GM21576 (cell line): ENCODE measurements at regions not wholly inside any gene's neighbourhood (a gene's known extent, or its start where the extent isn't known, plus 50 kb on each side); places are given as distances from the start of the nearest gene placed in this dataset.
A peak's percentile ranks its signal among the peaks of the same experiment; 100 is the strongest.
"Not testable (repeated sequence)": the region's sequence is repeated elsewhere in the genome, so short reads cannot be mapped to it uniquely, and the experiment has no call there.

Source experiments
- ATAC-seq: cut with Tn5 transposase; IDR thresholded peaks from one replicate; pipeline ENCODE4 v1.9.1; 2021; ENCODE audit warnings: mild to moderate bottlenecking, moderate library complexity; ENCODE audit not compliant: unreplicated experiment

DNA sequence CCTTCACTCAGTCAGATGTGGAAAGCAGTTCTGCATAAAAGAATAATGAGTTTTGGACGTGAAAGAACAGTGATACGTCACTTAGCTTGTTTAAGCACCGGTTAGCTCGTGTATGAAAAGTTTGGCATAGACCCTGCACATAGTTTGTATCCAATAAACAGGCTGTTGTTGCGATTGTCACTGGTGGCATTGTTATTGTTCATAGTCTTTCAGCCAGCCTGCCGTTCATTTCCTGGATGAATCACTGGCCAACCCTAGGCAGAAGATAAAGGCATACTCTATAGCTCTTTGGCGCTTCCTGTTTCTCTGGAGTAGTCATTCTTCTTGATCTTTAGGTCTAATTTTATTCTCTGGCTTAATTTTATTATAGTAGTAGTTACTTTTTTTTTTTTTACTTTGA, 57.8 kb upstream of the ANKRD30A start:
- no peak for ATAC-seq

DNA sequence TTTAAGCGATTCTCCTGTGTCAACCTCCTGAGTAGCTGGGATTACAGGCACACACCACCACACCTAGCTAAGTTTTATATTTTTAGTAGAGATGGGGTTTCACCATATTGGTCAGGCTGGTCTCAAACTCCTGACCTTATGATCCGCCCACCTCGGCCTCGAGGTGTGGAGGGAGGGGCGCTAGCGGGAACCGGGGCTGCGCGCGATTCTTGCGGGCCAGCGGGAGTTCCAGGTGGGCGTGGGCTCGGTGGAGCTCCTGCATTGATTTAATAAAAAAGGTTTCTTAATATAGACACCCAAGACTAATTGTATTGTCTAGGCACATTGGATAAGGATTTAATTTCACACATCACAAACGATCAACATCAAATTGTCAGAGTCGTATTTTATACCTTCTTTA, 63.1 kb upstream of the ANKRD30A start:
- ATAC-seq, result not testable (repeated sequence)

DNA sequence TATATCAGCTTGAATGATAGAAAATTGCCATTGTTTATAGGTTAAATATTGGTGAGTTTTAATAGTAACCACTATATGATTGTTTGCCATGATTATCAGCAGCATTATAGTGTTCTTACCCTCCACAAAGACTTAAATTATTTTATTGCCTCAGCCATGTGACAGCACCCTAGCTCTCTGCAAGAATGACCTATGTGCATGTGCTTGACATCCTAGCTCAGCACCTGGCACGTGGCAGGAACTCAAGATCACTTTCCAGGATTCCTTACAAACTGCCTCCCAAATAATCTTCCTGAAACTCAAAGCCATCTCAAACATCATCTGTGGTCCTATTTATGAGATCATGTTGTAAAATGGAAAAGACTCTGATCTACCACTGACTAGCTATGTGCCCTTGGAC, 68.1 kb upstream of the ANKRD30A start:
- no peak for ATAC-seq

DNA sequence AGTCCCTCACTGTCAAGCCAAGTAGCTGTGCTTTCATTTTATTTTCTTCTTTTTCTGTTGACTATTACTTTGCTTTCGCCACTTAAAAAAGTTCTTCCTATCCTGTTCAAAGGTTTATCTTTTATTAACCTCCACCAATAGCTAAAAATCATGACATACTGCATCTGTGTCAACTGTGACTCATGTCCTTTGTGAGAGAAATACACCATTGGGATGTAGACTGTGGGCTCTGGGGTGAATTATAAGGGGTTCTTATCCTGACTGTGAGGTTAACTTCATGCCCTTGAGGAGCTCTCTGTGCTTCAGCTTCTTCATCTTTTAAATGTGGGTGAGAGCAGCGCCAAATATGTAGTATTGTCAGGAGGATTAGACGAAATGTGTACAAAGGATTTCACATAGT, 71.9 kb upstream of the ANKRD30A start:
- no peak for ATAC-seq

DNA sequence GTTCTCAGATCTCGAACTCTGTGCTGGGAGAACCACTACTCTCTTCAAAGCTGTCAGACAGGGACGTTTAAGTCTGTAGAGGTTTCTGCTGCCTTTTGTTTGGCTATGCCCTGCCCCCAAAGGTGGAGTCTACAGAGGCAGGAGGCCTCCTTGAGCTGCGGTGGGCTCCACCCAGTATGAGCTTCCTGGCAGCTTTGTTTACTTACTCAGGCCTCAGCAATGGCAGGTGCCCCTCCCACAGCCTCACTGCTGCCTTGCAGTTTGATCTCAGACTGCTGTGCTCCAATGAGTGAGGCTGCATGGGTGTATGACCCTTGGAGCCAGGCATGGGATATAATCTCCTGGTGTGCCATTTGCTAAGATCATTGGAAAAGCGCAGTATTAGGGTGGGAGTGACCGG, 75.4 kb upstream of the ANKRD30A start:
- ATAC-seq, result not testable (repeated sequence)

DNA sequence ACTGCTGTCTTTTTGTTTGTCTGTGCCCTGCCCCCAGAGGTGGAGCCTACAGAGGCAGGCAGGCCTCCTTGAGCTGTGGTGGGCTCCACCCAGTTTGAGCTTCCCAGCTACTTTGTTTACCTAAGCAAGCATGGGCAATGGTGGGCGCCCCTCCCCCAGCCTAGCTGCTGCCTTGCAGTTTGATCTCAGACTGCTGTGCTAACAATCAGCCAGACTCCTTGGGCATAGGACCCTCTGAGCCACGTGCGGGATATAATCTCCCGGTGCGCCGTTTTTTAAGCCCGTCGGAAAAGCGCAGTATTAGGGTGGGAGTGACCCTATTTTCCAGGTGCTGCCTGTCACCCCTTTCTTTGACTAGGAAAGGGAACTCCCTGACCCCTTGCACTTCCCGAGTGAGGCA, 81.1 kb upstream of the ANKRD30A start:
- not testable (repeated sequence) for ATAC-seq

DNA sequence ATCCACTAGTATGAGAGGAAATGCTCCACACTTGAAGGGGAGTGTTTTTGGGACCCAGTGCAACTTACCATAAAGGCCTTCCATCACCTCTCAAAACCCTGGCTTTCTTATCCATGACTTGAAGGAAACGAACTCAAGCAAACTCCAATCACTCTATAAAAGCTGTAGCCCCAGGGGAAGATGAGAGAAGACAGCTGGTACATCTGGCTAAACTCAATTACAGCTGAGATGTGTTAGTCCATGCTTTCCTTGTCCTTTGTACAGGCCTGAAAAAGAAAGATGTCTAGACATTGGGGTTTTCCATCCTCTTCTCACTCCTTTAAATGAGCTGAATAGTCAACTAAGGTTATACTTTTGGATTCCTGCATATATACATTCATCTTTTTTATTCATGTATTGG, 89.5 kb upstream of the ANKRD30A start:
- no peak for ATAC-seq

DNA sequence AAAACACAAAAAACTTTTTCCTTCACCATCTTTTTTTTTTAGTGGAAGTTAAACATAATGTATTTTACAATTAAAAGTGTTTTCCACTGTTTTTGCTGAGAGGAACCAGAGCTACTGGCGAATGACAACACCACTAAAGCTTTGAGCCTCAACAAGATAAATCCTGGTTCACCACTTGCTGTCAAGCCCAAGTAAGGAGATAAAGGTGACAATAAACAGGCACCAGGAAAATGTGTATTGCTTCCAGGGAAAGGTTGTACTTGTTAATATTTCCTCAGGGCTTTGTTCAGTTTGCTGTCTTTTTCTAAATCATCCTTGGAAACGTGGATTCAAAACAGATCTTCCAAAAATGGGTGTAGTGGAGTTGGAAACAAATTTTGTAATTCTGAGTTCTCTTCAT, 109.9 kb upstream of the ANKRD30A start:
- ATAC-seq, result no peak

DNA sequence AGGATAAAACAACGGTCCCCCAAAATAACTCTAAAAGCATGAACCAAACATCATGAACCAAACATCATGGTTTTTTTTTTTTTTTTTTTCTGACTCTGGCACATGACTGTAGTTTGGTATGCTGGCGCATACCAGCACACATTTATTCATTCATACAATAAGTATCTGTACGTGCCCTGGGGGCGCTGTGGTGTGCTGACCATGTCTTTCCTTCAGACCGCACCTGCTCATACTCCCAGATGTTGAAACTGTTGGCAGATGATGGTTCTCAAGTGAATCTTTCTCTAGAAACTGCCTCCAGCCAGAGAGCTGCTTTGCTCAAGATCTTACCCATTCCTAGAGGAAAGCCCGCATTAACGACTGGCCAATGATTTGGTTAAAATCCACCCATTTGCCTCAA, 114.7 kb upstream of the ANKRD30A start:
- ATAC-seq, result no peak

DNA sequence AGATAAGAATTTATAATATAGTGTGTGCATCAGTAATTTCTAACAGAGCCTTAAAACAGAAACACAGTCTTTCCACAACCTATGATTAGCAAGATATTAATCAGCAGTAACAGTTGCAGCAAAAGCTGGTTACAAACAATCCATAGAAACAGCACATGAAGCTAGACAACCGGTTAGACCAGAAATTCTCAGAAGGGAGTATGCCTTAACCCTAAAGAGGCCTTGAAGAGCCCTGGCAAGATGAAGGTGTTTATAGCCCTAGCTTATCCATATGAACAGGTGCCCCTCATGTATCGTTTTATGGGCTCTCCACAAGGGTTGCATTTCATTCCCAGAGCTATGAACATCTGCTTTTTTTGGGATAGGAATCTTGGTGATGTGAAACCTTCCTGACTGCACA, 117.1 kb upstream of the ANKRD30A start:
- not testable (repeated sequence) for ATAC-seq

DNA sequence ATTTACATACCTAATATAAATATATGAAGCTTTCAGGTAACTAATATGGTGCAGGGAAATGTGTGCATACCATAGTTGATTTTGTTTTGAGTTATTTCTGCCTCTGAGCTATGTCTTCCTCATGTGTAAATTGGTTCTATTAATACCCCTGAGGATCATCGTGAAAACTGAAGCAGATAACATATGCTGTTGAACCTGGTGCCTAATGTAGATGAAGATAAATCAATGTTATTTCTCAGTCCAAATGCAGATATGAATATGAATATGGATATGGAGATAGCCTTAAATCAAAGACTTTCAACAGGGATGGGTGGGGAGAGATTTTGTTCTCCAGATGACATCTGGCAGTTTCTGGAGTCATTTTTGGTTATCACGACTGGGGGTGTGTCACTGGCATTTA, 122.3 kb upstream of the ANKRD30A start:
- no peak for ATAC-seq

DNA sequence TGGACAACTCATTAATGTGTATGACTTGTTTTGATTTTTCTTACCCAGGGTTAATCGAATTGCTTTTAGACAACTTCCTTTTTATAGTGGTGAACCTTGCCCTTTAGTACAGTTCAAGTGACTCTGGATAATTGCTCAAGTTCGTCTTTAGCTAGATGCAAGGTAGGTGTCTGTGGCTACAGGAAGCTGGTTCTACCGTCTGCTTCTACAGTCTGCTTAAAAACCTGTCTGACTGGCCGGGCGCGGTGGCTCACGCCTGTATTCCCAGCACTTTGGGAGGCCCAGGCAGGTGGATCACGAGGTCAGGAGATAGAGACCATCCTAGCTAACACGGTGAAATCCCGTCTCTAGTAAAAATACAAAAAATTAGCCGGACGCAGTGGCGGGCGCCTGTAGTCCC, 129.6 kb upstream of the ANKRD30A start:
- not testable (repeated sequence) for ATAC-seq

DNA sequence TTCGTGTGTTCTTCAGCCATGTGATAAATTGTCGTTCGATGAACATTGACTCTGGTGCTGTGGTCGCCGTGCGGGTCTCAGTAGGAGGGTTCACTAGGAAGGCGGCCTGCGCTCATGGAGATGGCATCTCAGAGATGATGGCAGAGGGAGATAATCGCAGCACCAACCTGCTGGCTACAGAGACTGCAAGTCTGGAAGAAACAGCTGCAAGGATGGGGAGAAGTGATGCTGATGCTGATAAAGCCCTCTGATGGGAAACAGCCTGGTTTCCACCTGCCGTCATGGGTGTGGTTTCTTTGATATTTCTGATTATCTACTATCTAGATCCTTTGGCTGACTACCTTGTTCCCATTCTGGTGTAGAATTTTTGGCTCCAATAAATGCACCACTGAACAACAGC, 130.5 kb upstream of the ANKRD30A start:
- ATAC-seq, result no peak

DNA sequence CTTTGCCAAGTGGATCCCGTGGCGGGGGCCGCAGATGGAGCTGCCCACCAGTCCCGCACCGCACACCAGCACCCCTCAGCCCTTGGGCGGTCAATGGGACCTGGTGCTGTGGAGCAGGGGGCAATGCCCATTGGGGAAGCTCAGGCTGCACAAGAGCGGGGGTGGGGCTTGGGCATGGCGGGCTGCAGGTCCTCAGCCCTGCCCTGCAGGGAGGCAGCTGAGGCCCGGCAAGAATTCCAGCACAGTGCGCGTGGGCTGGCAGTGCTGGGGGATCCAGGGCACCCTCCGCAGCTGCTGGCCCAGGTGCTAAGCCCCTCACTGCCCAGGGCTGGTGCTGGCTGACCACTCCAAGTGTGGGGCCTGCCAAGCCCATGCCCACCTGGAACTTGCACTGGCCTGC, 136.2 kb upstream of the ANKRD30A start:
- no peak for ATAC-seq

DNA sequence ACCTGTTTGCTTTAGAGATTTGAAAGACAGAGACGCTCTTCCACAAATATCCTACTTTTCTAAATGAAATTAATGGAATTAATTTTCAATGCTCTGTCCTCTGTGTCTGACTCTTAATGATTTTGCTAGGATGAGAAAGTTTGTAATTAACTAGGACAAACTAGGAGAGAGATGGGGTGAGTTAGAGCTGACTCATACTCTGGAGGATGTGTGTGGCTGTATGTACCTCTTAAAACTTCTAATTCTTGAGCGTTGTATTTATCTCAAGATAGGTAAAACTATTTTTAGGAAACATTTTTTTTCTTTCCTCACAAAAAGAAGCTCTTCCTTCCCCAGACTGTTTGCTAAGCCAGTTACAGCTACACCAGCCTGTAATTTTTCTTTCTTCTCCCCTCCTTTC, 178.8 kb upstream of the ANKRD30A start:
- ATAC-seq, result no peak

DNA sequence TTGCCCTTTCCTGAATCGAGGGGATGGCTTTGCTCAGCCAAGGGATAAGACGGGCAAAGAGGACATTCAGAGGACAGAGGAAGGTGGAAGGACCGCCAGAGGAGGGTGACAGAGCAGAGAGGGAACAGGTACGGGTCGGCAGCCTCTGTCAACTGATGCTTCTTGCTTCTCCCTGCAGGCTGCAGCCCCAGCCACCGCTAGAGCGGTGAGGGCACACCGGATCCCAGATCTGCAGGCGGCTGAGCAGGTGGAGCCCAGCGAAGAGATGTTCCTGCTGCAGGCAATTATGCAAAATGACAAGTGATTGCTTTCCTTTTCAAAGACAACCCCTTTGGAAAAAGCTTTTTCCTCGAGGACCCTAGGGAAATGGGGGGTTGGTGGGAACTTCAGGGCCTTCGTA, 181.9 kb upstream of the ANKRD30A start:
- ATAC-seq, result no peak

DNA sequence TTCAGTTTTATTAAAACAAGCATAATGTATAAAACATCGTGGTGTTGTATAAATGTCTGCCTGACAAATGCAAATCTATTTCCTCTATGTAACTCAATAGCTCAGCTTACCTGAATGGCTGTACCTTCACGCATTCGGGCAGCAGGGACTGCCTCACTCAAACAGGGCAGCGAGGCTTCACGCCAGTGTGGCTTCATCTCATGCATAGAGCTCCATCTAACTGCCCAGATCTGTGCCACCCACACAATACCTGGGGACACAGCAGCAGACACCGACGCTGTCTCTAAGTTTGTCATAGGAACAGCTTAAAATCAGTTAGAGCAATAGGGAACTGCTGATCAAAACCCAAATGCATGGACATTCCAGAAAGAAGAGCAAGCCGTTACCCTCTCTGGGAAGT, 182.8 kb upstream of the ANKRD30A start:
- no peak for ATAC-seq

DNA sequence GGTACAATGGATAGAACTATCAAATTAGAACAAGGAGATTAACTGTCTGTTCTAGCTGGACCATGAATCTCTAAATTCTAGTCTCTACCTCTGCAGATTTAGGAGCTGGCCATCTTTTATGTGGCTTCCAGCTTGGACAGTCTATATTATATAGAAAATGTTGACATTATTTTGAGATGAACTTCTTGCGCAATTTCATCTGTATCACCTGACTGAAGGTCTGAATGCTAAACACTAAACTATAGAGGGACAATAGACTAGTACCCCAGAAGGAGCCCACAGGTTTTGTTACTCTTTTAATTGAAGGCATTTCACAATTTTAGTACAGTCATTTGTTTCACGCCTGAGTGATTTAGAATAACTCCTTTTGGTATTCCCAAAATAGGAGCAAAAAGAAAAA, 222.4 kb upstream of the ANKRD30A start:
- ATAC-seq, result no peak

DNA sequence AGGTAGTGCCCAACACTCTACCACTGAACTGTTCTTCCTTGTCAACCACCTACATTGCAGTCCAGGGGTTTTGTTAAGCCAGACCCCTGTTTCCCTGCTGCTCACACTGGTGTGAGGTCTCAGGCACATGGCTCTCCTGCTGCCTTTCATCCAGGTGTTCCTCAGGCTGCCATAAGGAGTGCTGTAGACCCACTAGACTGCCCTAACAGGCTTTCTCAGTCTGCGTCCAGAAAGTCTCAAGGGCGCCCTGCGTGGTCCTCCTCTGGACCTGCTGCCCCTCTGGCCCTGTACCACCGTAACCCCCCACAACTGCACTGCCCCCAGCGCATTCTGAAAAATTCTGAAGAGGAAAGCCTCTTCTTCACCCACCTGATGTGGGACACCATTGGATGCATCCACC, 225.7 kb upstream of the ANKRD30A start:
- no peak for ATAC-seq

DNA sequence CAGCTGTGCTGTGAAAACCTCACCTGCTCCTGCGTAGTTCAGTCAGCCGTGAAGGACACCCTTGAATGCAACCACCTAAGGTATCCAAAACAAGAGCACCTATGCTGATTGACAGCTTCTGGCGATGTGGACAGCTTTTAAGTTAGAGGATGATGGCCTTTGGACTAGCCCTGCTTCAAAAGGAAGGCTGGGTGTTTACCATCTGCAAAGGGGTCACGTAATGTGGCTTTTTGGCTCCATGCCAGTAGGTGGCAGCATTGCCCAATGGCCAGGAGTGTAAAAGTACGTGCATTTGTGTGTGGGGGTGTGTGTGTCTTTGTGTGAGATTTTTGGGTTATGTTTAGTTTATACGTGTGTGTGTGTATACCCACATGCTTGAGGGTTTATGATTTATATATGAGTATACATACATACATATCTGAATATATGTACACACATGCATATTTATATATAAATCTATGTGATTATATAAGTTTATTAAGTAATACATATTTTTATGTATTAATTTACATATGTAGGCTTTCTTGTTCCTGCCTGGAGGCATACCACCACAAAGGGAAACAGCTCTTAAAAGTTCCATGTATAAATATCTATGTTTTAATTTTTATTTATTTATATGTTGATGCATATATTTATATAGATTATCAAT, 236.3 kb upstream of the ANKRD30A start:
- ATAC-seq, result peak; percentile 78

DNA sequence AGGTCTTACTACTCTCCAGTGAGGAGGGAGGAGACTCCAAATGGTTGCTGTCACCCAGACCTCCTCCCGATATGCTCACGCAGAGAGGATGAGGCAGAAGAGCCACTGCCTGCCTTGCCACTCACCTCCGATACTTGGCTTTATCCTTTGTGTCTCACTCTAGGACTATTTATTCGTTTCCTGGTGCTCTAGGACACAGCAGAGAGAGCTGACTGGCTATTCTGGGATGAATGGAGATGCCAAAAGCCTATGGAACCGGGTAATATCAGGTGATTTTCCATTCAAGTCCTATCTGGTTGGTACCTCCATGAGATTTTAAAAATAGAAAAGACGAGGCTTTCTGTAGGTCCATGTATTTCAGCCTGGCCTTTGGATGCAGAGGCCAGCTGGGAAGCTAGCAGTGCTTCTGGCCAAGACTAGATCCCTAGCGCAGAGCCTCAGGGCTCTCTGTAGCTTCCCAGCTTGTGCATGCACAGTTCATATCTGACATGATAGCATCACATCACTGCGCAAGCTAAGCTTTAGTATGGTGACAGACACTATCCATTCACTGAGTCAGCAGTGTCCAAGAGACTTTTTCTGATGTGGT, 239.0 kb upstream of the ANKRD30A start:
- ATAC-seq, result no peak

DNA sequence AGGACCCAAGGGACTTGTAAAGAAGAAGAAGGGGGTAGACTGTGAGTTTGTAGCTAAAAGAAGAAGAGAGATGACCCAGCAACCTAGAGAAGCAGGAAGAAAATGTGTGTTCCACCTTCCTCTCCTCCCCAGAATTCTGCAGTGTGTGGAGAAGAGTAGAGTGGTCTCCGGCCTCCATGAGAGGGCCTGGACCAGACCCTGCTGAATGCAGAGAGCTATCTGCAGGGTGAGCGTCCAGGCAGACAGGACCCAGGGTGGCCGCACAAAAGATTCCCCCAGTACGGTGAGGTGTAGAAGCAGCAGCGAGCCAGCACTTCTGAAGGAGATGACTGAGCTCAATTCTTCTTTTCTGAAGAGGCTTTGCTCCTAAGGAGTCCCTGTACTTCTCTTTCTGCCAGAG, 239.7 kb upstream of the ANKRD30A start:
- ATAC-seq, result no peak

DNA sequence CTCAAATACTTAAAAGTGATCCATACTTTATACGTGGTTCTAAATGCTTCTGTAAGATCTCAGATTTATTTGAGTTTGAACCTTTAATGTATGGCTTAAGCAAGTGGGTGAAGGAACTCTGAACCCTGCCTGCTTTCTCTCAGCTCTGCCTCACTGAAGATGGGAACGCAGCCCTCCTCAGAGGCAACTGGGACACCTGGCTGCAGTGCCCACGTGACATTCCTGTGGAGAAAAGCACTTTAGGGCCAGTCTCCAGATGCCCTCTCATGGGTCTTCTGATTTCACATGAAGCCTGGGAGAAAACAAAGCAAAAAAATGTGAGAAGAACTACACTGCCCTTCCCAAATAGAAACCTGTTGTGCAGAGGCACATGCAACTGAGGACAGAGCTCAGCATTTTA, 242.6 kb upstream of the ANKRD30A start:
- no peak for ATAC-seq
